SK-N-SH (cell line): ENCODE measurements at regions not wholly inside any gene's neighbourhood (a gene's known extent, or its start where the extent isn't known, plus 50 kb on each side); places are given as distances from the start of the nearest gene placed in this dataset.

Experiments used
- CTCF ChIP-seq: fragments of 200-600 bp; sonication (generic); IDR thresholded peaks from 2 replicates; pipeline ENCODE4 v1.6.1; 2017; ENCODE audit warnings: antibody characterized with exemption, mild to moderate bottlenecking, moderate library complexity
- EP300 ChIP-seq, 2 experiments: IDR thresholded peaks; 2 replicates each; pipeline versions ENCODE4 v1.4.0 to v1.6.1; 2012; ENCODE audit warnings: borderline replicate concordance in 1 of 2, low read depth in 1 of 2, low read length in 1 of 2
- EZH2phosphoT487 ChIP-seq: fragments of 200-600 bp; sonication (generic); IDR thresholded peaks from 2 replicates; pipeline ENCODE4 v1.6.1; 2017; ENCODE audit warnings: low read depth, mixed run types, mild to moderate bottlenecking, antibody characterized with exemption, moderate library complexity, borderline replicate concordance
- FOXM1 ChIP-seq: IDR thresholded peaks from 2 replicates; pipeline ENCODE4 v1.4.0; 2012; ENCODE audit warnings: low read depth, mild to moderate bottlenecking
- MAX ChIP-seq: IDR thresholded peaks from 2 replicates; pipeline ENCODE4 v1.4.0; 2012; ENCODE audit warnings: low read depth
- NRF1 ChIP-seq: IDR thresholded peaks from 2 replicates; pipeline ENCODE4 v1.6.1; 2012; ENCODE audit warnings: low read depth, mild to moderate bottlenecking, low read length
- REST ChIP-seq: IDR thresholded peaks from 2 replicates; pipeline ENCODE4 v1.6.1; 2012; ENCODE audit warnings: mild to moderate bottlenecking, low read depth, low read length, moderate library complexity
- RFX5 ChIP-seq: IDR thresholded peaks from 2 replicates; pipeline ENCODE4 v1.6.1; 2012; ENCODE audit warnings: mild to moderate bottlenecking, improper control_type of control experiment, low read length
- SMC3 ChIP-seq: IDR thresholded peaks from 2 replicates; pipeline ENCODE4 v1.6.1; 2012; ENCODE audit warnings: low read depth, low read length, improper control_type of control experiment
- TF ChIP-seq, protein P1 (sequence below): fragments of 150-350 bp; IDR thresholded peaks from 2 replicates; pipeline ENCODE4 v1.6.1; 2017; ENCODE audit warnings: antibody characterized with exemption, low read length, low read depth, borderline replicate concordance

GRCh38 chr7:98700533-98700932 lies 83.4 kb downstream of the NPTX2 start:
- TF ChIP-seq FOXM1 = no peak
- TF ChIP-seq CTCF = no peak
- no peak for TF ChIP-seq MAX
- no peak for TF ChIP-seq EP300 (IDR thresholded peaks at IDR 0.05; ENCODE audit: borderline replicate concordance in 1 of 2, low read depth in 1 of 2, low read length in 1 of 2)
- no peak for TF ChIP-seq SMC3
- TF ChIP-seq, protein P1, sequence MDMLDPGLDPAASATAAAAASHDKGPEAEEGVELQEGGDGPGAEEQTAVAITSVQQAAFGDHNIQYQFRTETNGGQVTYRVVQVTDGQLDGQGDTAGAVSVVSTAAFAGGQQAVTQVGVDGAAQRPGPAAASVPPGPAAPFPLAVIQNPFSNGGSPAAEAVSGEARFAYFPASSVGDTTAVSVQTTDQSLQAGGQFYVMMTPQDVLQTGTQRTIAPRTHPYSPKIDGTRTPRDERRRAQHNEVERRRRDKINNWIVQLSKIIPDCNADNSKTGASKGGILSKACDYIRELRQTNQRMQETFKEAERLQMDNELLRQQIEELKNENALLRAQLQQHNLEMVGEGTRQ = no peak
- TF ChIP-seq NRF1 = no peak
- TF ChIP-seq EZH2phosphoT487 = no peak
- no peak for TF ChIP-seq REST
- no peak for TF ChIP-seq RFX5
